ENCODE measurements at regions not wholly inside any gene's neighbourhood (a gene's known extent, or its start where the extent isn't known, plus 50 kb on each side); places are given as distances from the start of the nearest gene placed in this dataset.

GRCh38 chr4:104616401-104616820, 121.7 kb upstream of the CXXC4 start:
- no peak for TF ChIP-seq CTCF (conservative IDR thresholded peaks at IDR 0.05; ENCODE audit: low read depth, low read length)
- DNase-seq (ENCODE audit: low read depth) = no peak
- H3K4me3 ChIP-seq (ENCODE audit: low read depth, low read length) = no peak overlapping the region

- TF ChIP-seq CTCF (conservative IDR thresholded peaks at IDR 0.05; ENCODE audit: low read depth, low read length) = no peak
Observed at GRCh38 chr4:104625706-104626105, 131.0 kb upstream of the CXXC4 start.

GRCh38 chr4:104629601-104630000, 134.9 kb upstream of the CXXC4 start:
- H3K4me3 ChIP-seq (ENCODE audit: low read depth, low read length) = no peak overlapping the region
- TF ChIP-seq CTCF (conservative IDR thresholded peaks at IDR 0.05; ENCODE audit: low read depth, low read length) = no peak
- DNase-seq (ENCODE audit: low read depth) = no peak

More at GRCh38 chr4:104625706-104626105, 131.0 kb upstream of the CXXC4 start:
- H3K4me3 ChIP-seq (ENCODE audit: low read depth, low read length) = no peak overlapping the region
- no peak for DNase-seq (ENCODE audit: low read depth)

GRCh38 chr4:104630272-104630671, 135.6 kb upstream of the CXXC4 start:
- no peak for DNase-seq (ENCODE audit: low read depth)
- TF ChIP-seq CTCF (conservative IDR thresholded peaks at IDR 0.05; ENCODE audit: low read depth, low read length) = no peak
- no peak overlapping the region for H3K4me3 ChIP-seq (ENCODE audit: low read depth, low read length)

- DNase-seq (ENCODE audit: low read depth) = no peak
- TF ChIP-seq CTCF (conservative IDR thresholded peaks at IDR 0.05; ENCODE audit: low read depth, low read length) = no peak
- H3K4me3 ChIP-seq (ENCODE audit: low read depth, low read length) = no peak overlapping the region
Observed at GRCh38 chr4:104631000-104631399, 136.3 kb upstream of the CXXC4 start.

GRCh38 chr4:104641418-104641817, 146.7 kb upstream of the CXXC4 start:
- DNase-seq (ENCODE audit: low read depth) = no peak
- no peak overlapping the region for H3K4me3 ChIP-seq (ENCODE audit: low read depth, low read length)
- TF ChIP-seq CTCF (conservative IDR thresholded peaks at IDR 0.05; ENCODE audit: low read depth, low read length) = no peak

GRCh38 chr4:104642521-104642920, 147.8 kb upstream of the CXXC4 start:
- no peak for DNase-seq (ENCODE audit: low read depth)
- no peak overlapping the region for H3K4me3 ChIP-seq (ENCODE audit: low read depth, low read length)
- TF ChIP-seq CTCF (conservative IDR thresholded peaks at IDR 0.05; ENCODE audit: low read depth, low read length) = no peak
